SK-N-MC (cell line): ENCODE measurements at regions not wholly inside any gene's neighbourhood (a gene's known extent, or its start where the extent isn't known, plus 50 kb on each side); places are given as distances from the start of the nearest gene placed in this dataset.

Experiments used
- EZH2 ChIP-seq: fragments of 200-600 bp; sonication (generic); IDR thresholded peaks from one replicate; pipeline ENCODE4 v1.6.1; 2017; ENCODE audit warnings: antibody characterized with exemption
- POLR2AphosphoS5 ChIP-seq: IDR thresholded peaks from 2 replicates; pipeline ENCODE4 v1.6.1; 2012; ENCODE audit warnings: mild to moderate bottlenecking, low read depth, low read length, borderline replicate concordance

DNA sequence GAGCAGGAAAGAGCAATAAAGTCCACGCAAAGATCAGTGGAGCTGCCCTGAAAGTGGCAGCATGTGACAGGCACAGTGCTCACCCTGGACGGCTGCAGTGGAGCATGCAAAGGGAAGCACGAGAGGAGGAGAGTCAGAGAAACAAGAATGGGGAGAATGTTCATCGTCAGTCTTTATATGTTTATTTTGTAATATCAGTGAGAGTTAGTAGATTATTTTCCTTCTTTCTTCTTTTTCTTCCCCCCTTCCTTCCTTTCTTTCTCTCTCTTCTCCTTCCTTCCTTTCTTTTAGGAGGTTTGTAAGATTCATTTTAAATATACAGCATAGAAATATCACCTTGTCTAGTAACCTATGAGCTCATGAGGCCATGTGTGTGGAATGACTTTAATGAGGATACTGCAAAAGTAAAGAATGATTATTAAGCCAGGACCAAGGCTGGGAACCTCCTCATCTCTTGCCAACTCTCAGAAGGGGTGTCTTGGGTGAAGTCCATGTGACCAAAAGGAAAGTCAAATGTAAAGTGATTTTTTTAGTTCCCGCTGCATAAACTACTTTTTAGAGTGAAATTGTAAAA, 321.1 kb downstream of the AASDHPPT start:
- no peak for TF ChIP-seq POLR2AphosphoS5
- no peak for TF ChIP-seq EZH2
